ENCODE measurements at regions not wholly inside any gene's neighbourhood (a gene's known extent, or its start where the extent isn't known, plus 50 kb on each side); places are given as distances from the start of the nearest gene placed in this dataset.

GRCh38 chr5:5816960-5817359 is 394.5 kb downstream of the ICE1 start:
- no peaks in the 10 kb centered on the region for H3K36me3 ChIP-seq (ENCODE audit: control insufficient read depth, insufficient read depth, low read length)
- no peaks in the 10 kb centered on the region for H3K27me3 ChIP-seq (ENCODE audit: control insufficient read depth, insufficient read depth, low read length)
- no peak overlapping the region for H3K27ac ChIP-seq (ENCODE audit: low read depth, low read length)
- H3K9me3 ChIP-seq (ENCODE audit: control insufficient read depth, insufficient read depth, low read depth, low read length) = no peaks in the 10 kb centered on the region
- no peaks in the 10 kb centered on the region for H3K4me1 ChIP-seq (ENCODE audit: control insufficient read depth, insufficient read depth, low read length)
- no peak overlapping the region for H3K9ac ChIP-seq (ENCODE audit: low read length)
- H3K4me3 ChIP-seq (ENCODE audit: low read depth, low read length) = no peak overlapping the region

GRCh38 chr5:5813441-5813840 is 391.0 kb downstream of the ICE1 start:
- H3K4me3 ChIP-seq (ENCODE audit: low read depth, low read length) = no peak overlapping the region
- no peaks in the 10 kb centered on the region for H3K27me3 ChIP-seq (ENCODE audit: control insufficient read depth, insufficient read depth, low read length)
- no peaks in the 10 kb centered on the region for H3K36me3 ChIP-seq (ENCODE audit: control insufficient read depth, insufficient read depth, low read length)
- H3K4me1 ChIP-seq (ENCODE audit: control insufficient read depth, insufficient read depth, low read length) = no peaks in the 10 kb centered on the region
- no peak overlapping the region for H3K9ac ChIP-seq (ENCODE audit: low read length)
- H3K9me3 ChIP-seq (ENCODE audit: control insufficient read depth, insufficient read depth, low read depth, low read length) = no peaks in the 10 kb centered on the region
- H3K27ac ChIP-seq (ENCODE audit: low read depth, low read length) = no peak overlapping the region

DNA sequence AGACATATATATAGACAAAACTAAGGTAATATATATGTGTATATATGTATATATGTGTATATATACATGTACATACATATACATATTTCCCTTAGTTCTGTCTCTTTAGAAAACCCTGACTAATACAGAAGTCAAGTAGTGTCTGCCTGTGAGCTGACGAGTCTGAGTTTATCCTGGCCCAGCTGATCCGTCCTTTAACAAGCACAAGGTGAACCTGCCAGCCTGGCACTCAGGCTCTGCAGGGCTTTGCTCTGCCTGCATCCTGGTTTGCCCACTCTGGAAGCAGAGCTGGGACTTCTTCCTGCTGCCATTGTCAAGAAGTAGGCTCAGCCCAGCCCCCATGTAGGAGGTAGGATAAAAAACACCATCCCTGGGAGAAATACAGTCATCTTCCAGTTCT is 388.0 kb downstream of the ICE1 start:
- no peaks in the 10 kb centered on the region for H3K36me3 ChIP-seq (ENCODE audit: control insufficient read depth, insufficient read depth, low read length)
- no peaks in the 10 kb centered on the region for H3K4me1 ChIP-seq (ENCODE audit: control insufficient read depth, insufficient read depth, low read length)
- no peak overlapping the region for H3K9ac ChIP-seq (ENCODE audit: low read length)
- no peaks in the 10 kb centered on the region for H3K27me3 ChIP-seq (ENCODE audit: control insufficient read depth, insufficient read depth, low read length)
- no peak overlapping the region for H3K4me3 ChIP-seq (ENCODE audit: low read depth, low read length)
- H3K27ac ChIP-seq (ENCODE audit: low read depth, low read length) = no peak overlapping the region
- H3K9me3 ChIP-seq (ENCODE audit: control insufficient read depth, insufficient read depth, low read depth, low read length) = no peaks in the 10 kb centered on the region

DNA sequence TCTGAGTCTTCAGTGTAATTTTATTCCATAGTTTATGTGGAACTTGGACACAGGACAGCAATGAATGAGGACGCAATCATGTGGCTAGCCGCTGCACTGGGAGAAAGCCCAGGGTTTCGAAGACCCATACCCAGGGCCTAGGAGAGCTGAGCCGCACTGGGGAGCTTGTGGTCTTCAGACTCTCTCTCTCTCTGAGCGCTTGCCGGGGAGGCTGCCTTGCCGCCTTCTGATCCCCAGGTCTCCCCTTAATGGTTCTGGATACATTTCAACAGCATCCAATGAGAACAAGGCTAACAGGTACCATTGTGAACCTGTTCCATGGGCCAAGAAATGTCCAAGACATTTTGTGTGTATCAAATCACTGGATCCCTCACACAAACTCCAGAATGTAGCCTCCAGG is 383.4 kb downstream of the ICE1 start:
- no peaks in the 10 kb centered on the region for H3K27me3 ChIP-seq (ENCODE audit: control insufficient read depth, insufficient read depth, low read length)
- H3K27ac ChIP-seq (ENCODE audit: low read depth, low read length) = no peak overlapping the region
- H3K9ac ChIP-seq (ENCODE audit: low read length) = no peak overlapping the region
- no peaks in the 10 kb centered on the region for H3K9me3 ChIP-seq (ENCODE audit: control insufficient read depth, insufficient read depth, low read depth, low read length)
- no peaks in the 10 kb centered on the region for H3K36me3 ChIP-seq (ENCODE audit: control insufficient read depth, insufficient read depth, low read length)
- no peaks in the 10 kb centered on the region for H3K4me1 ChIP-seq (ENCODE audit: control insufficient read depth, insufficient read depth, low read length)
- no peak overlapping the region for H3K4me3 ChIP-seq (ENCODE audit: low read depth, low read length)

DNA sequence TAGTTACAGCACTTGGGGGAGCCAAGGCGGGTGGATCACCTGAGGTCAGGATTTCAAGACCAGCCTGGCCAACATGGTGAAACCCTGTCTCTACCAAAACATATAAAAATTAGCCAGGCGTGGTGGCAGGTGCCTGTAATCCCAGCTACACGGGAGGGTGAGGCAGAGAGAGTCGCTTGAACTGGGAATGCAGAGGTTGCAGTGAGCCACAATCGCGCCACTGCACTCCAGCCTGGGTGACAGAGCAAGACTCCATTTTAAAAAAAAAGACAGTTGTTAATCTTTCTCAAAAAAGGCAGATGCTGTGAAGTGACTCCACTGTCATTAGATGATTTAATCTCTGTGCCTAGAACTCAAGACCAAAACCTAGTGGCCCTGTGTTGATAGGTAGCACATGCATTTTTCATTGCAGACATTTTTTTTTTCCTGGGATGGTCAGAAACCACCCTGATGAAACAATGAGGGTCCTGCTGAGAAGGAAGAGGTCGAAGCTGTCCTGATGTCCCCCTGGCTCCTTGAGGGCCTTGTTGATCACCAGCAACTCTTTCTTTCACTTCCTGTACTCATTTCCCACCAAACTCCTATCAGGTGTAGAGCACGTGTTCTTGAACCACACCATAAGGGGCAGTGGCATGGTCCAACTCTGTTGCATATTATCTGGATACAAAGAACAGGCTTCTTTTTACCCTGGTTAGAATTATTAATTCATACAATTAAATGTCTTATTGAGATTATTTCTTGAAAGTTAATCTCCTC is 382.2 kb downstream of the ICE1 start:
- Histone ChIP-seq H3K36me3 (ENCODE audit: control insufficient read depth, insufficient read depth, low read length) (no peaks in the 10 kb centered on the region), H3K27ac (ENCODE audit: low read depth, low read length) (no peak overlapping the region), H3K9me3 (ENCODE audit: control insufficient read depth, insufficient read depth, low read depth, low read length) (no peaks in the 10 kb centered on the region), H3K9ac (ENCODE audit: low read length) (no peak overlapping the region), H3K4me1 (ENCODE audit: control insufficient read depth, insufficient read depth, low read length) (no peaks in the 10 kb centered on the region), H3K4me3 (ENCODE audit: low read depth, low read length) (no peak overlapping the region), H3K27me3 (ENCODE audit: control insufficient read depth, insufficient read depth, low read length) (no peaks in the 10 kb centered on the region)

DNA sequence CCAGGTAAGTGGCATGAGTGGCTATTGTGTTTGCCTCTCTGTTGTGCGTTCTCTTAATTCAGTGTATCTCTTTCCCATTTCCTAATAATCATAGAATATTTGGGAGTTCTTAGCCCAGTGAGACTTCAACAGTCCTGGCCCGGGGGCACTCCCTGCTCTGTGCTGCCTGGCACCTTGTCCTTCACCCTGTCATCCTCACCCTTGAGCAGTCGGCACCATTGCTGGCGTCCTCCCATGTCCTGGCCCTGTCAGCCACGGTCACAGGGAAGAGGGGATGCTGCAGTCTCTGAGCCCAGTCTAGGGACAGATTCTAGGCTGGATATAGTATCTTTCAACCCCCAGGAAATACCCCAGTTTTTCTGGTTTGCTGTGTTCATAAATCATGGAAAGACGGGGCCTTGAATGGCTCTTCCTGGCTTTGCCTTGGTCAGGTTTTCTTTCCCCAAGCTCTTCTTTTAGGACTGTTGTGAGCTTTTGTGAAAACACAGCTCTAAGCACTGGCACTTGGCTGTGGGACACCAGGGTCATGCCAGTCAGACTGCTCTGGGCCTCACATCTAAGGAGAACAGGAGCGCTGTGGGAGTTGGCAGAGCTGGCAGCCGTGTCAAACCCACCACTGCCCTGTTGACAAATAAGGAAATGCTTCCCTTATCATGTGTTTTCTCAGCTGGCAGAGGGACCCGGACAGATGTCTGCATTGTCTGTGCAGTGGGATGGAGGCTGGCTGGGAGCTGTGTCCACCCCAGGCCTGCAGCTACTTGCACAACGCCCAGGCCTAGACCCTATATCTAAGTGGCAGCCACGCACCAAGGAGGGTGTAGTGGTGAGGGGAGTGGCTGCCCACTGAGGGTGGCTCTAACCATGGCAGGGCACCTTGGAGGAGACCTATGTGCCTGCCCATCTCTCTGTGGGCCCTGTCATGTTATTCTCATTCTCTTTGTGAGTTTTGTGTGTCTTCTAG is 378.6 kb downstream of the ICE1 start:
- Histone ChIP-seq H3K4me1 (ENCODE audit: control insufficient read depth, insufficient read depth, low read length) (no peaks in the 10 kb centered on the region), H3K9ac (ENCODE audit: low read length) (no peak overlapping the region), H3K27me3 (ENCODE audit: control insufficient read depth, insufficient read depth, low read length) (no peaks in the 10 kb centered on the region), H3K4me3 (ENCODE audit: low read depth, low read length) (no peak overlapping the region), H3K27ac (ENCODE audit: low read depth, low read length) (no peak overlapping the region), H3K36me3 (ENCODE audit: control insufficient read depth, insufficient read depth, low read length) (no peaks in the 10 kb centered on the region), H3K9me3 (ENCODE audit: control insufficient read depth, insufficient read depth, low read depth, low read length) (no peaks in the 10 kb centered on the region)

DNA sequence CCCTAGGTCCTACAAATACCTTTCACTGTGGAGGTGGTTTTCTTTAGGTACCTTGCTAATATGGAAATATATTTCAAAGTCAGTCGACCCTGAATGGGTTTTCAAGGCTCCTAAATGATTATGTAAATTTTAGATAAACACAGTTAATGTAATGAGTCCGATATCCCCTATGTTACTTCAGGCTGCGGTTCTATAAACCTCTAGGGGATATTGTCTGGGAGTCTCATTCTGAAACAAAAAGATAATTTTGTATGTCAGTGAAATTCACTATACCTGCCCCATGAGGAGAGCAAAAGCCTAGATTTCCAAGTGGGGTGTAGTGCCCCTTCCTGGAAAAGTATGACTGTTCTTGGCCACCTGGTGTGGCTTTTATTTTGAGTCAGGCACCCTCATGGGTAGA is 377.3 kb downstream of the ICE1 start:
- H3K4me3 ChIP-seq (ENCODE audit: low read depth, low read length) = no peak overlapping the region
- H3K27ac ChIP-seq (ENCODE audit: low read depth, low read length) = no peak overlapping the region
- H3K9me3 ChIP-seq (ENCODE audit: control insufficient read depth, insufficient read depth, low read depth, low read length) = no peaks in the 10 kb centered on the region
- no peak overlapping the region for H3K9ac ChIP-seq (ENCODE audit: low read length)
- H3K27me3 ChIP-seq (ENCODE audit: control insufficient read depth, insufficient read depth, low read length) = no peaks in the 10 kb centered on the region
- no peaks in the 10 kb centered on the region for H3K4me1 ChIP-seq (ENCODE audit: control insufficient read depth, insufficient read depth, low read length)
- no peaks in the 10 kb centered on the region for H3K36me3 ChIP-seq (ENCODE audit: control insufficient read depth, insufficient read depth, low read length)

DNA sequence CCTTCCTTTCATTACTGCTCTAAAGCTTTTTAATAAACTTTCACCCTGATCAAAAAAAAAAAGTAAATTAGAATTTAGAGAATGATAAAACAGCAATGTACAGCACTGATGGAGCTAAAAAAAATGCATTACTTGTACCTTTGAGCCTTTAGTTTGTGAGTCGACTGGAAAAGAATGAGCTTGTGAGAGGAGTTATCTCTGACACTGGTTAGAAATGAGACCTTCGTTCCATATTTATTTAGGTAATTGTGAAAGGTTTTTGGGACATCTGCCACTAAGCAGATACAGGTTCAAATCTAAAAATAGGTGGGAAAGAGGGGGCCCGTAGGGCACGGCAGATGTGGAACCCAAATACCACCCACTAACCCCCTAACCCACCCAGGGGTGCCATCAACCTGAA is 376.8 kb downstream of the ICE1 start:
- Histone ChIP-seq H3K27me3 (ENCODE audit: control insufficient read depth, insufficient read depth, low read length) (no peaks in the 10 kb centered on the region), H3K36me3 (ENCODE audit: control insufficient read depth, insufficient read depth, low read length) (no peaks in the 10 kb centered on the region), H3K4me3 (ENCODE audit: low read depth, low read length) (no peak overlapping the region), H3K9ac (ENCODE audit: low read length) (no peak overlapping the region), H3K4me1 (ENCODE audit: control insufficient read depth, insufficient read depth, low read length) (no peaks in the 10 kb centered on the region), H3K27ac (ENCODE audit: low read depth, low read length) (no peak overlapping the region), H3K9me3 (ENCODE audit: control insufficient read depth, insufficient read depth, low read depth, low read length) (no peaks in the 10 kb centered on the region)

GRCh38 chr5:5798462-5798861 is 376.0 kb downstream of the ICE1 start:
- Histone ChIP-seq H3K9me3 (ENCODE audit: control insufficient read depth, insufficient read depth, low read depth, low read length) (no peaks in the 10 kb centered on the region), H3K27ac (ENCODE audit: low read depth, low read length) (no peak overlapping the region), H3K27me3 (ENCODE audit: control insufficient read depth, insufficient read depth, low read length) (no peaks in the 10 kb centered on the region), H3K36me3 (ENCODE audit: control insufficient read depth, insufficient read depth, low read length) (no peaks in the 10 kb centered on the region), H3K4me1 (ENCODE audit: control insufficient read depth, insufficient read depth, low read length) (no peaks in the 10 kb centered on the region), H3K4me3 (ENCODE audit: low read depth, low read length) (no peak overlapping the region), H3K9ac (ENCODE audit: low read length) (no peak overlapping the region)

DNA sequence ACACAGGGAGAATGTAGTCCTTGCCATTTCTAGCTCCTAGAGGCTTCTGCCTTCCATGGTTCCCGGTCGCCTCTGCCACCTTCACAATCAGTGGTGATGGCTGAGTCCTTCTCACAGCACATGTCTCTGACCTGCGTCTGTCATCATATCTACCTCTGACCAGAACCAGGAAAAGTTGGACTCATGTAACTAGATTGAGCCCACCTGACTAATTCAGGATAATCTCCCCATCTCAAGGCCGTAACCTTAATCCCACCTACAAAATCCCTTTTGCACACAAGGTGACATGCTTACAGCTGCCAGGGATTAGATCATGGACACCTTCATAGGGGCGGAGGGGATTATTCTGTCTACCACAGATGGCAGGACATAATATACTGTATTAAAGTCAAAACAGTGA is 375.6 kb downstream of the ICE1 start:
- H3K27me3 ChIP-seq (ENCODE audit: control insufficient read depth, insufficient read depth, low read length) = no peaks in the 10 kb centered on the region

GRCh38 chr5:5795074-5795771 is 372.7 kb downstream of the ICE1 start:
- H3K4me3 ChIP-seq (ENCODE audit: low read depth, low read length) = no peak overlapping the region
- no peak overlapping the region for H3K9ac ChIP-seq (ENCODE audit: low read length)
- H3K9me3 ChIP-seq (ENCODE audit: control insufficient read depth, insufficient read depth, low read depth, low read length) = no peaks in the 10 kb centered on the region
- H3K27ac ChIP-seq (ENCODE audit: low read depth, low read length) = no peak overlapping the region
- no peaks in the 10 kb centered on the region for H3K4me1 ChIP-seq (ENCODE audit: control insufficient read depth, insufficient read depth, low read length)
- no peaks in the 10 kb centered on the region for H3K36me3 ChIP-seq (ENCODE audit: control insufficient read depth, insufficient read depth, low read length)
- H3K27me3 ChIP-seq (ENCODE audit: control insufficient read depth, insufficient read depth, low read length) = no peaks in the 10 kb centered on the region

More for the DNA sequence above, 375.6 kb downstream of the ICE1 start:
- H3K4me1 ChIP-seq (ENCODE audit: control insufficient read depth, insufficient read depth, low read length) = no peaks in the 10 kb centered on the region
- no peak overlapping the region for H3K9ac ChIP-seq (ENCODE audit: low read length)
- H3K36me3 ChIP-seq (ENCODE audit: control insufficient read depth, insufficient read depth, low read length) = no peaks in the 10 kb centered on the region
- H3K27ac ChIP-seq (ENCODE audit: low read depth, low read length) = no peak overlapping the region
- no peak overlapping the region for H3K4me3 ChIP-seq (ENCODE audit: low read depth, low read length)
- H3K9me3 ChIP-seq (ENCODE audit: control insufficient read depth, insufficient read depth, low read depth, low read length) = no peaks in the 10 kb centered on the region
